ENCODE measurements at regions not wholly inside any gene's neighbourhood (a gene's known extent, or its start where the extent isn't known, plus 50 kb on each side); places are given as distances from the start of the nearest gene placed in this dataset.

DNA sequence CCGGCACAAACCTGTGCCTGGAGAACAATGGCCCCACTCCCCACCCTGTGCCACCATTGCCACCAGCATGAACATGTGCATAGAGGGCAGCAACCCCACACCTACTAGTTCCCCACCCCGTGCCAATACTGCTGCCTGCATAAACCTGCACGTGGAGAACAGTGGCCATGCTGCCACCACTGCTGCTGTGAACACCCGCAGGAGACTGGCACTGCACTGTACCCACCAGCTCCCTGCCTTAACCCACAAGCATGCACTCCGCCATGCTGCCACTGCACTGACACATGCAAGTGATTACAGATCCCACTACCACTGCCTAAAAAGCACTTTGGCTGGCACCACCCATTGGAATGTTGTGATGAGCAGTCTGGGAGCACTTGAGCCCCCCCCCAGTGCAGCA is 77.3 kb downstream of the NAA11 start:
- TF ChIP-seq, protein P1, sequence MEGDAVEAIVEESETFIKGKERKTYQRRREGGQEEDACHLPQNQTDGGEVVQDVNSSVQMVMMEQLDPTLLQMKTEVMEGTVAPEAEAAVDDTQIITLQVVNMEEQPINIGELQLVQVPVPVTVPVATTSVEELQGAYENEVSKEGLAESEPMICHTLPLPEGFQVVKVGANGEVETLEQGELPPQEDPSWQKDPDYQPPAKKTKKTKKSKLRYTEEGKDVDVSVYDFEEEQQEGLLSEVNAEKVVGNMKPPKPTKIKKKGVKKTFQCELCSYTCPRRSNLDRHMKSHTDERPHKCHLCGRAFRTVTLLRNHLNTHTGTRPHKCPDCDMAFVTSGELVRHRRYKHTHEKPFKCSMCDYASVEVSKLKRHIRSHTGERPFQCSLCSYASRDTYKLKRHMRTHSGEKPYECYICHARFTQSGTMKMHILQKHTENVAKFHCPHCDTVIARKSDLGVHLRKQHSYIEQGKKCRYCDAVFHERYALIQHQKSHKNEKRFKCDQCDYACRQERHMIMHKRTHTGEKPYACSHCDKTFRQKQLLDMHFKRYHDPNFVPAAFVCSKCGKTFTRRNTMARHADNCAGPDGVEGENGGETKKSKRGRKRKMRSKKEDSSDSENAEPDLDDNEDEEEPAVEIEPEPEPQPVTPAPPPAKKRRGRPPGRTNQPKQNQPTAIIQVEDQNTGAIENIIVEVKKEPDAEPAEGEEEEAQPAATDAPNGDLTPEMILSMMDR (conservative IDR thresholded peaks at IDR 0.05; ENCODE audit: low read depth, low read length): no peak
- no peak for TF ChIP-seq EZH2 (IDR thresholded peaks at IDR 0.05; ENCODE audit: low read length, unreplicated experiment)

Measured in PC-3 (cell line).